GM12873 (cell line): ENCODE measurements at regions not wholly inside any gene's neighbourhood (a gene's known extent, or its start where the extent isn't known, plus 50 kb on each side); places are given as distances from the start of the nearest gene placed in this dataset.

Experiments
- CTCF ChIP-seq: IDR thresholded peaks from 2 replicates; pipeline ENCODE4 v1.5.1; 2012; ENCODE audit warnings: low read depth, mild to moderate bottlenecking, moderate library complexity, low read length, control low read depth; ENCODE audit not compliant: insufficient read depth; ENCODE audit errors: missing control alignments

- TF ChIP-seq CTCF: no peak
Observed at GRCh38 chr2:34747643-34748042, 1148.5 kb upstream of the FAM98A start.

- TF ChIP-seq CTCF: peak; percentile 41
Observed at GRCh38 chr2:34738691-34739090, 1139.6 kb upstream of the FAM98A start.

GRCh38 chr2:34737146-34737545, 1138.0 kb upstream of the FAM98A start:
- no peak for TF ChIP-seq CTCF

- no peak for TF ChIP-seq CTCF
Observed at GRCh38 chr2:34736482-34736881, 1137.4 kb upstream of the FAM98A start.

GRCh38 chr2:34734662-34735061, 1135.6 kb upstream of the FAM98A start:
- no peak for TF ChIP-seq CTCF

- no peak for TF ChIP-seq CTCF
Observed at GRCh38 chr2:34734042-34734441, 1134.9 kb upstream of the FAM98A start.

- no peak for TF ChIP-seq CTCF
Observed at GRCh38 chr2:34731292-34731691, 1132.2 kb upstream of the FAM98A start.

GRCh38 chr2:34729845-34730244, 1130.7 kb upstream of the FAM98A start:
- no peak for TF ChIP-seq CTCF
